Heart left ventricle (tissue), 16 donors: ENCODE measurements at regions not wholly inside any gene's neighbourhood (a gene's known extent, or its start where the extent isn't known, plus 50 kb on each side); places are given as distances from the start of the nearest gene placed in this dataset.

Experiments
- ATAC-seq, 4 donors: fragments of 200-7000 bp; cut with Tn5 transposase; one replicate each; pipeline ENCODE4 v1.9.1; 2020 to 2022; ENCODE audit warnings: moderate library complexity in 4 of 4, mild to moderate bottlenecking in 3 of 4, moderate number of reproducible peaks in 1 of 4
- DNase-seq, 5 donors: peaks; one replicate each; pipeline ENCODE4 v3.0.0-alpha.2; 2020
- H3K27ac ChIP-seq, 12 donors: fragments of 200-600 bp; sonication (generic) in 4 of 12; one replicate each; pipeline versions ENCODE4 v1.5.0 to v1.8.0; 2016 to 2022; ENCODE audit warnings: mild to moderate bottlenecking in 2 of 12
- H3K27me3 ChIP-seq, 9 donors: fragments of 200-600 bp; sonication (generic) in 2 of 9; one replicate each; pipeline versions ENCODE4 v1.5.1 to v1.8.0; 2016 to 2022; ENCODE audit warnings: mild to moderate bottlenecking in 3 of 9
- H3K36me3 ChIP-seq, 9 donors: fragments of 200-600 bp; sonication (generic) in 2 of 9; one replicate each; pipeline versions ENCODE4 v1.5.0 to v1.8.0; 2018 to 2022; ENCODE audit warnings: mild to moderate bottlenecking in 2 of 9
- H3K4me1 ChIP-seq, 12 donors: fragments of 200-600 bp; sonication (generic) in 4 of 12; one replicate each; pipeline versions ENCODE4 v1.5.0 to v1.8.0; 2016 to 2022; ENCODE audit warnings: mild to moderate bottlenecking in 3 of 12
- H3K4me3 ChIP-seq, 12 donors: fragments of 200-600 bp; sonication (generic) in 4 of 12; one replicate each; pipeline versions ENCODE4 v1.5.0 to v1.8.0; 2017 to 2022; ENCODE audit warnings: mild to moderate bottlenecking in 9 of 12, moderate library complexity in 4 of 12
- H3K9me3 ChIP-seq, 12 donors: fragments of 200-600 bp; sonication (generic) in 4 of 12; one replicate each; pipeline versions ENCODE4 v1.5.0 to v1.8.0; 2016 to 2022; ENCODE audit warnings: mild to moderate bottlenecking in 1 of 12
- POLR2A ChIP-seq, 2 donors: fragments of 450-650 bp; IDR thresholded peaks; one replicate each; pipeline ENCODE4 v1.6.1; 2017; ENCODE audit warnings: antibody characterized with exemption in 2 of 2, mild to moderate bottlenecking in 2 of 2, moderate library complexity in 2 of 2
- WGBS, 4 donors: extraction: QIAGEN DNeasy Blood & Tissue Kit in 2 of 4; methylation state at CpG; one replicate each; pipeline versions ENCODE4 v1.1.5 to v1.1.7; 2013 to 2018; 5-methylcytosine and 5-hydroxymethylcytosine counted together
- intact Hi-C, 10 donors: fragments of 100-400 bp; cut with DNase I; formaldehyde crosslinking; loops; one replicate each; pipeline versions ENCODE4 v1.11.1 to v1.14.2; 2022
- TF ChIP-seq, protein P1 (sequence below), 12 donors: fragments of 200-600 bp; sonication (generic) in 4 of 12; IDR thresholded peaks; one replicate each; pipeline versions ENCODE4 v1.5.0 to v1.8.0; 2018 to 2022; ENCODE audit warnings: antibody characterized with exemption in 12 of 12, mild to moderate bottlenecking in 5 of 12
- donor health status: ischemic (EF 13 %, LVEDD 7.1; RV severe dilation, severe dysfunction).
- donor health status: healthy with polysubstance abuse.
- donor health status: DM: no; HTN: yes; CAD: no.
- donor health status: DM: no; HTN: no; CAD: no.
- donor health status: ischemic (EF 25% LVEDD 6.9; RV normal size, moderate dysfunction).
- donor health status: ischemic (EF 25% LVEDD 5.7; RV mildly dilated, moderate dysfunction).
- donor health status: healthy.
- donor health status: DM: yes; HTN: yes; CAD: no.
- donor health status: ischemic (EF 35%, LVEDD 5.7; RV mildly dilated, moderate dysfunction).
- donor health status: nonischemic (EF 11% LVEDD 7.7; RV severe dilation, severe dysfunction).
- donor health status: DM: yes; HTN: yes; CAD: no.
- donor health status: PGD.
- donor health status: ischemic (EF 29% LVEDD 5.4; RV normal size, mild dysfunction).
- donor health status: nonischemic (EF 23%, LVEDD 6.1; RV moderate dilation, normal function).

DNA sequence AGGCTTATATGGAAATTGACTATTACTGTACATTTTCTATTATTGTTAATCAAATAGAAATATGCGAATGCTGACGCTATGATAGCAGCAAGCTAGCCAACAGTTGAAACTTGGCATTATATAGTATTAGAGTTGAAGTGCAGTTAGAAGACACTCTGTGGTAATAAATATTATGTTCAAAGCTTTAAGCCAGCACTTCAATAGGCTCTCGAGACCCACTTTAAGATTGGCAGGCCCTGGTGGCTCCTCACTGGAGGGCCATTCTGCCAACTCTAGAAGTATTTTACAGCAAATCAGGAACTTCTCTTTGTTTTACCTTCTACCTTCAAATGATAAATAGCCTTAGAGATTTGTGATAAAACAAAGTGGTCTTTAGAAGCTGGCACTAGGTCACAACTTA, 2029.0 kb upstream of the WWC1 start:
- H3K27ac ChIP-seq = no peak overlapping the region
- DNase-seq = no peak
- no peak overlapping the region for H3K4me3 ChIP-seq
- no peaks in the 10 kb centered on the region for H3K27me3 ChIP-seq
- H3K4me1 ChIP-seq = no peaks in the 10 kb centered on the region
- WGBS, 4 donors = 85 to 90% (median 89%) methylated on average over 3 of the region's 3 CpGs
- intact Hi-C loops = no loop called here
- H3K9me3 ChIP-seq = peaks cover 0 to 2% (median 0%) of the 10 kb centered on the region in 12 donors
- ATAC-seq = no peak
- H3K36me3 ChIP-seq = no peaks in the 10 kb centered on the region
- no peak for TF ChIP-seq POLR2A (IDR thresholded peaks at IDR 0.05)
- TF ChIP-seq, protein P1, sequence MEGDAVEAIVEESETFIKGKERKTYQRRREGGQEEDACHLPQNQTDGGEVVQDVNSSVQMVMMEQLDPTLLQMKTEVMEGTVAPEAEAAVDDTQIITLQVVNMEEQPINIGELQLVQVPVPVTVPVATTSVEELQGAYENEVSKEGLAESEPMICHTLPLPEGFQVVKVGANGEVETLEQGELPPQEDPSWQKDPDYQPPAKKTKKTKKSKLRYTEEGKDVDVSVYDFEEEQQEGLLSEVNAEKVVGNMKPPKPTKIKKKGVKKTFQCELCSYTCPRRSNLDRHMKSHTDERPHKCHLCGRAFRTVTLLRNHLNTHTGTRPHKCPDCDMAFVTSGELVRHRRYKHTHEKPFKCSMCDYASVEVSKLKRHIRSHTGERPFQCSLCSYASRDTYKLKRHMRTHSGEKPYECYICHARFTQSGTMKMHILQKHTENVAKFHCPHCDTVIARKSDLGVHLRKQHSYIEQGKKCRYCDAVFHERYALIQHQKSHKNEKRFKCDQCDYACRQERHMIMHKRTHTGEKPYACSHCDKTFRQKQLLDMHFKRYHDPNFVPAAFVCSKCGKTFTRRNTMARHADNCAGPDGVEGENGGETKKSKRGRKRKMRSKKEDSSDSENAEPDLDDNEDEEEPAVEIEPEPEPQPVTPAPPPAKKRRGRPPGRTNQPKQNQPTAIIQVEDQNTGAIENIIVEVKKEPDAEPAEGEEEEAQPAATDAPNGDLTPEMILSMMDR (IDR thresholded peaks at IDR 0.05) = no peak

DNA sequence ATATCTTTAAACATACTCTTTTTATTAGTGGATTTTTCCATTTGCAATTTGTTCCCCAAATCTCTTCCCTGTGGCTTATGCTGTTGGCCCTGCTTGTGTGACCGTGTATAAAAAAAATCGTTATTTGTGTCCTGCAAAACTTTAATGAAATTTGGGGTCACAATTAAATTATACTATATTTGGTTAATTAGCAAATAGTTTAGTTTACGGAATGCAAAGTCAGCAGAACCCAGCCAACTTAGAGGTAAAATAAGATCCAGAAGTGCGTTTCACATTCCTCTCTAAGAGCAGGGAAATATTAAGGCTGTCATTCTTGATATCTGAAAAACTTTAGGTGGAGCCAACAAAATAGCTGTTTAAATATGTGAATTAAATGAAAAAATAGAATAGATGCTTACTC, 2023.5 kb upstream of the WWC1 start:
- intact Hi-C loops = no loop called here

DNA sequence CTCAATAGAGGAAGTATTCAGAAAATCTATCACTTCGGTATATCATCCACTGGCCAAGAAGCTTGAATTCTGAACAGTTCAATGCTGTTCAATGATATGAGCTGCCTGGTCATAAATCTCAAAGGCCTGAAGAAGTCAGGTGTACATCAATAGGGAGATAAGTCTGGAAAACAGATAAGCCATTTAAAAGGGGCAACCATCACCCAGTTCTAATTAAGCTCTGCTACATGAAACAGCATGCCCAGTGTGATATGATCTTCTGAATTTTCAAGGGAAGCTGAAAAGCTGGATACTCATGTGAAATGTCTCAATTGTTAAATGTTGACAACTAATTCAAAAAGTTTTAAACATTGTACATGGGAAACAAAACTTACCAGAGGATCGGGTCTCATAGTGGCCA, 2020.7 kb upstream of the WWC1 start:
- WGBS, 4 donors = 86 to 93% (median 90%) methylated on average over 2 of the region's 2 CpGs
- intact Hi-C loops = no loop called here
- no peak for ATAC-seq
- Histone ChIP-seq H3K9me3 (peaks cover 0 to 3% (median 0%) of the 10 kb centered on the region in 12 donors), H3K4me1 (no peaks in the 10 kb centered on the region), H3K36me3 (no peaks in the 10 kb centered on the region), H3K27me3 (no peaks in the 10 kb centered on the region), H3K27ac (no peak overlapping the region), H3K4me3 (no peak overlapping the region)
- no peak for DNase-seq
- no peak for TF ChIP-seq POLR2A (IDR thresholded peaks at IDR 0.05)
- TF ChIP-seq, protein P1 (IDR thresholded peaks at IDR 0.05) = no peak

More for the DNA sequence above, 2023.5 kb upstream of the WWC1 start:
- DNase-seq (no peak), ATAC-seq (no peak)
- no peaks in the 10 kb centered on the region for H3K27me3 ChIP-seq
- TF ChIP-seq, protein P1 (IDR thresholded peaks at IDR 0.05) = no peak
- no peak for TF ChIP-seq POLR2A (IDR thresholded peaks at IDR 0.05)
- H3K4me3 ChIP-seq = no peak overlapping the region
- H3K27ac ChIP-seq = no peak overlapping the region
- H3K36me3 ChIP-seq = no peaks in the 10 kb centered on the region
- 85 to 89% (median 87%) methylated on average over 4 of the region's 4 CpGs for WGBS, 4 donors
- H3K4me1 ChIP-seq = no peaks in the 10 kb centered on the region
- peaks cover 0 to 3% (median 0%) of the 10 kb centered on the region in 12 donors for H3K9me3 ChIP-seq

DNA sequence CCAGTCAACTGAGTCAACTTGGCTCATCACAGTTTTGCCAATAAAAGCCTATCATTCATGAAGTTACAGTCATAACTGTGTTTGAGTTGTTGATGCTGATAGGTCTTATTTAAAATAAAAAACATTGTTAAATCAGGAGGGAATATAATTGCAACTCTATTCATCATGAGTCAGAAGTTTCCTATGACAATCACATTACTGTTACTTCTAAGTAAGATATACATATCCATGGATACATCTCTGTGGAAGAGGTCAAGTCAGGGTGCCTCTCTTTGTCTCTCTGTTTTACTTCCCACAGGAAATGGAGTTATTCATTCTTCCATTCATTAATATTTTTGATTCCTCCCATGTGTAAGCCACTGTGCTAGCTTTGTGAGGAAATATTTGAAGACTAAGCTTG, 2015.4 kb upstream of the WWC1 start:
- Histone ChIP-seq H3K9me3 (peaks cover 0 to 3% (median 0%) of the 10 kb centered on the region in 12 donors), H3K27me3 (no peaks in the 10 kb centered on the region), H3K36me3 (no peaks in the 10 kb centered on the region), H3K4me1 (no peaks in the 10 kb centered on the region), H3K4me3 (no peak overlapping the region), H3K27ac (no peak overlapping the region)
- no peak for TF ChIP-seq POLR2A (IDR thresholded peaks at IDR 0.05)
- TF ChIP-seq, protein P1 (IDR thresholded peaks at IDR 0.05) = no peak
- no peak for ATAC-seq
- intact Hi-C loops = no loop called here
- DNase-seq = no peak
